ENCODE measurements at regions not wholly inside any gene's neighbourhood (a gene's known extent, or its start where the extent isn't known, plus 50 kb on each side); places are given as distances from the start of the nearest gene placed in this dataset.

DNA sequence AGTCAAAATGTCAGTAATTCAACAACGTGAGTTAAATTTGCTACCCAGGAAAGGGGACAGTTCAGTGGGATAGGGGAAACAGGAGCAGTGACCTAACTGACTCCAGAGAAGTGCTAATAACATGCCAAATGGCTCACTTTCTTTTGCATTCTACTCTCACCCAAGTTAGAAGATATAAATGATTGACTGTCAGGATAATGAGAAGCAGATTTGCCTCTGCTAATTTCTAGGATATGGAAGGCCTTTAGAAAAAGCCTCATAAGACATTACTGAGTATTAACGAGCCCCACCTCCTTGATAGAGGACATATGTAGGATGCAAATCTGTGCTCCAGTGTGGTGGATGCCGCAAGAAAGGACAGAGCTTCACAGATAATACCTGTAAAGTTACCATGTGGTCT is 318.6 kb upstream of the NT5C1B start:
- TF ChIP-seq EZH2phosphoT487 (IDR thresholded peaks at IDR 0.05; ENCODE audit: insufficient read depth, low read depth) (no peak), EZH2 (IDR thresholded peaks at IDR 0.05; ENCODE audit: insufficient read depth, poor library complexity, severe bottlenecking) (no peak)
